ENCODE measurements at regions not wholly inside any gene's neighbourhood (a gene's known extent, or its start where the extent isn't known, plus 50 kb on each side); places are given as distances from the start of the nearest gene placed in this dataset.
"Not testable (repeated sequence)": the region's sequence is repeated elsewhere in the genome, so short reads cannot be mapped to it uniquely, and the experiment has no call there.

GRCh38 chr3:147152476-147152875 lies 253.9 kb downstream of the ZIC4 start:
- DNase-seq, result no peak

GRCh38 chr3:147141516-147142288 lies 264.6 kb downstream of the ZIC4 start:
- DNase-seq, result no peak

GRCh38 chr3:147139341-147139740 lies 267.0 kb downstream of the ZIC4 start:
- no peak for DNase-seq

- no peak for DNase-seq
These were observed 274.2 kb downstream of the ZIC4 start for GRCh38 chr3:147132168-147132567.

- no peak for DNase-seq
These were observed 275.9 kb downstream of the ZIC4 start for GRCh38 chr3:147130461-147130860.

GRCh38 chr3:147129665-147130064 lies 276.7 kb downstream of the ZIC4 start:
- no peak for DNase-seq

- DNase-seq, result no peak
These were observed 284.0 kb downstream of the ZIC4 start for GRCh38 chr3:147122350-147122749.

GRCh38 chr3:147119989-147120388 lies 286.4 kb downstream of the ZIC4 start:
- DNase-seq, result no peak

GRCh38 chr3:147119346-147119745 lies 287.0 kb downstream of the ZIC4 start:
- no peak for DNase-seq

GRCh38 chr3:147118611-147119010 lies 287.7 kb downstream of the ZIC4 start:
- DNase-seq, result no peak

GRCh38 chr3:147117631-147118030 lies 288.7 kb downstream of the ZIC4 start:
- DNase-seq, result no peak

GRCh38 chr3:147113293-147114044 lies 292.9 kb downstream of the ZIC4 start:
- no peak for DNase-seq

- DNase-seq, result no peak
These were observed 307.3 kb downstream of the ZIC4 start for GRCh38 chr3:147099076-147099475.

GRCh38 chr3:147090461-147090860 lies 315.9 kb downstream of the ZIC4 start:
- no peak for DNase-seq

- DNase-seq, result no peak
These were observed 317.1 kb downstream of the ZIC4 start for GRCh38 chr3:147089286-147089685.

- DNase-seq, result not testable (repeated sequence)
These were observed 346.8 kb downstream of the ZIC4 start for GRCh38 chr3:147059500-147059899.

GRCh38 chr3:147049821-147050220 lies 356.5 kb downstream of the ZIC4 start:
- DNase-seq, result no peak

GRCh38 chr3:147049305-147049704 lies 357.0 kb downstream of the ZIC4 start:
- no peak for DNase-seq

- DNase-seq, result no peak
These were observed 359.4 kb downstream of the ZIC4 start for GRCh38 chr3:147046916-147047315.

GRCh38 chr3:147038481-147038880 lies 367.9 kb downstream of the ZIC4 start:
- no peak for DNase-seq

GRCh38 chr3:147034359-147034758 lies 372.0 kb downstream of the ZIC4 start:
- no peak for DNase-seq

GRCh38 chr3:147030274-147030673 lies 376.1 kb downstream of the ZIC4 start:
- no peak for DNase-seq

- DNase-seq, result no peak
These were observed 391.0 kb downstream of the ZIC4 start for GRCh38 chr3:147015334-147015733.

- no peak for DNase-seq
These were observed 397.5 kb downstream of the ZIC4 start for GRCh38 chr3:147008886-147009285.
